ENCODE measurements at regions not wholly inside any gene's neighbourhood (a gene's known extent, or its start where the extent isn't known, plus 50 kb on each side); places are given as distances from the start of the nearest gene placed in this dataset.

GRCh38 chr9:99433555-99433954 lies 211.5 kb downstream of the SEC61B start:
- H3K36me3 ChIP-seq (ENCODE audit: insufficient read depth): no peaks in the 10 kb centered on the region
- H2AFZ ChIP-seq (ENCODE audit: low read depth): no peak overlapping the region
- H3K79me2 ChIP-seq (ENCODE audit: insufficient read depth, low read depth): no peaks in the 10 kb centered on the region
- no peaks in the 10 kb centered on the region for H3K27me3 ChIP-seq (ENCODE audit: insufficient read depth, low read depth)
- no peak for TF ChIP-seq CTCF (conservative IDR thresholded peaks at IDR 0.05; ENCODE audit: low read depth, low read length)
- no peaks in the 10 kb centered on the region for H3K4me1 ChIP-seq (ENCODE audit: low read depth, poor library complexity, severe bottlenecking)
- no peak overlapping the region for H3K4me3 ChIP-seq (IDR thresholded peaks at IDR 0.05; ENCODE audit: insufficient read depth, low read depth, low read length)
- H3K27ac ChIP-seq: no peak overlapping the region
- no peaks in the 10 kb centered on the region for H4K20me1 ChIP-seq (ENCODE audit: insufficient read depth)
- H3K9ac ChIP-seq: no peak overlapping the region
- no peak overlapping the region for H3K4me2 ChIP-seq

GRCh38 chr9:99436616-99437015 lies 214.5 kb downstream of the SEC61B start:
- H3K27me3 ChIP-seq (ENCODE audit: insufficient read depth, low read depth): no peaks in the 10 kb centered on the region
- H3K4me1 ChIP-seq (ENCODE audit: low read depth, poor library complexity, severe bottlenecking): no peaks in the 10 kb centered on the region
- no peak for TF ChIP-seq CTCF (conservative IDR thresholded peaks at IDR 0.05; ENCODE audit: low read depth, low read length)
- no peaks in the 10 kb centered on the region for H3K79me2 ChIP-seq (ENCODE audit: insufficient read depth, low read depth)
- H3K9ac ChIP-seq: no peak overlapping the region
- H2AFZ ChIP-seq (ENCODE audit: low read depth): no peak overlapping the region
- H3K4me2 ChIP-seq: no peak overlapping the region
- no peaks in the 10 kb centered on the region for H3K36me3 ChIP-seq (ENCODE audit: insufficient read depth)
- no peak overlapping the region for H3K4me3 ChIP-seq (IDR thresholded peaks at IDR 0.05; ENCODE audit: insufficient read depth, low read depth, low read length)
- H3K27ac ChIP-seq: no peak overlapping the region
- no peaks in the 10 kb centered on the region for H4K20me1 ChIP-seq (ENCODE audit: insufficient read depth)

GRCh38 chr9:99437145-99437544 lies 215.1 kb downstream of the SEC61B start:
- no peak overlapping the region for H3K4me3 ChIP-seq (IDR thresholded peaks at IDR 0.05; ENCODE audit: insufficient read depth, low read depth, low read length)
- H3K9ac ChIP-seq: no peak overlapping the region
- no peaks in the 10 kb centered on the region for H3K4me1 ChIP-seq (ENCODE audit: low read depth, poor library complexity, severe bottlenecking)
- H4K20me1 ChIP-seq (ENCODE audit: insufficient read depth): no peaks in the 10 kb centered on the region
- no peak overlapping the region for H2AFZ ChIP-seq (ENCODE audit: low read depth)
- no peak for TF ChIP-seq CTCF (conservative IDR thresholded peaks at IDR 0.05; ENCODE audit: low read depth, low read length)
- no peak overlapping the region for H3K4me2 ChIP-seq
- H3K36me3 ChIP-seq (ENCODE audit: insufficient read depth): no peaks in the 10 kb centered on the region
- no peaks in the 10 kb centered on the region for H3K79me2 ChIP-seq (ENCODE audit: insufficient read depth, low read depth)
- H3K27me3 ChIP-seq (ENCODE audit: insufficient read depth, low read depth): no peaks in the 10 kb centered on the region
- no peak overlapping the region for H3K27ac ChIP-seq

GRCh38 chr9:99438596-99438995 lies 216.5 kb downstream of the SEC61B start:
- no peaks in the 10 kb centered on the region for H3K79me2 ChIP-seq (ENCODE audit: insufficient read depth, low read depth)
- H3K9ac ChIP-seq: no peak overlapping the region
- H3K4me1 ChIP-seq (ENCODE audit: low read depth, poor library complexity, severe bottlenecking): no peaks in the 10 kb centered on the region
- H3K36me3 ChIP-seq (ENCODE audit: insufficient read depth): no peaks in the 10 kb centered on the region
- no peak overlapping the region for H3K4me3 ChIP-seq (IDR thresholded peaks at IDR 0.05; ENCODE audit: insufficient read depth, low read depth, low read length)
- H3K4me2 ChIP-seq: no peak overlapping the region
- H3K27ac ChIP-seq: no peak overlapping the region
- H4K20me1 ChIP-seq (ENCODE audit: insufficient read depth): no peaks in the 10 kb centered on the region
- H3K27me3 ChIP-seq (ENCODE audit: insufficient read depth, low read depth): no peaks in the 10 kb centered on the region
- TF ChIP-seq CTCF (conservative IDR thresholded peaks at IDR 0.05; ENCODE audit: low read depth, low read length): no peak
- H2AFZ ChIP-seq (ENCODE audit: low read depth): no peak overlapping the region

- H3K4me2 ChIP-seq: no peak overlapping the region
- H3K9ac ChIP-seq: no peak overlapping the region
- no peak overlapping the region for H3K27ac ChIP-seq
- H2AFZ ChIP-seq (ENCODE audit: low read depth): no peak overlapping the region
- no peaks in the 10 kb centered on the region for H3K27me3 ChIP-seq (ENCODE audit: insufficient read depth, low read depth)
- no peak overlapping the region for H3K4me3 ChIP-seq (IDR thresholded peaks at IDR 0.05; ENCODE audit: insufficient read depth, low read depth, low read length)
- H3K4me1 ChIP-seq (ENCODE audit: low read depth, poor library complexity, severe bottlenecking): no peaks in the 10 kb centered on the region
- no peaks in the 10 kb centered on the region for H3K79me2 ChIP-seq (ENCODE audit: insufficient read depth, low read depth)
- no peak for TF ChIP-seq CTCF (conservative IDR thresholded peaks at IDR 0.05; ENCODE audit: low read depth, low read length)
- H4K20me1 ChIP-seq (ENCODE audit: insufficient read depth): no peaks in the 10 kb centered on the region
- no peaks in the 10 kb centered on the region for H3K36me3 ChIP-seq (ENCODE audit: insufficient read depth)
Measured at GRCh38 chr9:99441829-99442228, 219.7 kb downstream of the SEC61B start.
